Right lobe of liver (tissue), 4 donors: ENCODE measurements at regions not wholly inside any gene's neighbourhood (a gene's known extent, or its start where the extent isn't known, plus 50 kb on each side); places are given as distances from the start of the nearest gene placed in this dataset.

Experiments used
- CTCF ChIP-seq, 4 donors: fragments of 200-600 bp in 3 of 4; fragments of 450-650 bp in 1 of 4; IDR thresholded peaks; one replicate each; pipeline versions ENCODE4 v1.5.1 to v1.8.0; 2016 to 2022; ENCODE audit warnings: antibody characterized with exemption in 4 of 4, mild to moderate bottlenecking in 2 of 4
- POLR2A ChIP-seq: fragments of 450-650 bp; IDR thresholded peaks from one replicate; pipeline ENCODE4 v1.6.1; 2017; ENCODE audit warnings: antibody characterized with exemption, mild to moderate bottlenecking
- donor health status: DM: no; HTN: no; CAD: no.
- donor health status: DM: no; HTN: no; CAD: no.
- donor health status: DM: no; HTN: yes; CAD: no.

GRCh38 chr16:47979616-47980182, 176.1 kb downstream of the ABCC12 start:
- TF ChIP-seq POLR2A (no peak), CTCF (IDR thresholded peaks at IDR 0.05) (no peak)
